D721Med (cell line): ENCODE measurements at regions not wholly inside any gene's neighbourhood (a gene's known extent, or its start where the extent isn't known, plus 50 kb on each side); places are given as distances from the start of the nearest gene placed in this dataset.

ENCODE experiments used
- DNase-seq: peaks from one replicate; pipeline ENCODE4 v3.0.0; 2011; ENCODE audit warnings: low spot score; ENCODE audit not compliant: insufficient read length
- FAIRE-seq: peaks from 2 replicates; lab custom pipeline; 2011; peaks lifted over from hg19 to GRCh38; lab: Jason Lieb, UNC
- CTCF ChIP-seq: IDR thresholded peaks from 2 replicates; pipeline ENCODE4 v1.5.1; 2012; ENCODE audit warnings: mild to moderate bottlenecking, control low read depth; ENCODE audit not compliant: insufficient read depth; ENCODE audit errors: missing control alignments

DNA sequence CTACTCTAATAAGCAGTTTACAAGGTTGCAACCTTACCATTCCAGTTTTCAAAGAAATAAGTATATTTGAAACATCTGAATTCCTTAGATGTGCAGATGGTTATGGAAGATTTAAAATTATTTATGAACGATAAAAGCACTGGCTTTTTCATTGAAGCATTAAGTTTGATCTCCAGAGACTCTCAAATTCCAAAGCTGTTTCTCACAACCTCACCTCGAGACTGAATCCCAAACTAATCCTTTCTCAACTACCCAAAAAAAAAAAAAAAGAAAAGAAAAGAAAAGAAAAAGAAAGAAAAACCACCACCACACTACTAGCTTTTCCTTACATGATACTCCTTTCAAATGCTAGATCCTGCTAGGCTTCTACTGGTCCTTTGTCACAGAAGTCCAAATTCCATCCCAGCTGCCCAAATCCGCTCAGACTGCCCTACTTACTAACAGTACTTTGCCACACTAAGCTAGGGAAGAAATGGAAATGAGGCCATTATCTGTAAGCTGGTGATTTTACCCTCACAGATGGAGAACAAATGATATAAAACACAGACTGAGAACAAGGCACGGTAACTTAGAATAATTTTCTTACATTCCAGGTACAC lies 100.6 kb upstream of the CDK1 start:
- FAIRE-seq: peak; percentile 32
- TF ChIP-seq CTCF: no peak
- DNase-seq: no peak

DNA sequence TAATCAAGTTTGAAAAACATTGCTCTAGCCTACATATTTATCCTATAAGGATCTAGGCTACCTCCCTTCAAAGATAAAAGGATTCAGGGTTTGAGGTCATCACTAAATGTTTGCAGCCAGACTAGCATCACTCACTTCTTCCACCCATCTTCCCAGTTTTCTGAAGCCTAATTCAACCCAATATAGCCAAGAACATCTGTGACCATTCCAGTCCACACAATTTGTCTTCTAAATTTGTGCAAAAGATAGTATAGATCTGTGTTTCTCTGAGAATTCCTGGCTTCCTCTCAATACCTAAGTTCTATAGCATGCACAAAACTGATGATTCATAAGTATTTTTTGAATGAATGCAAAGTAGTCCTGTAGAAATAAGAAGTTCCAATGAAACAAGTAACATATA lies 103.0 kb upstream of the CDK1 start:
- TF ChIP-seq CTCF: no peak

GRCh38 chr10:60669501-60669900 lies 108.8 kb upstream of the CDK1 start:
- DNase-seq: no peak
- TF ChIP-seq CTCF: no peak
- FAIRE-seq: no peak

More for the DNA sequence above, 103.0 kb upstream of the CDK1 start:
- no peak for DNase-seq
- FAIRE-seq: no peak

- TF ChIP-seq CTCF: no peak
- no peak for DNase-seq
- no peak for FAIRE-seq
Observed at GRCh38 chr10:60666221-60666620, 112.1 kb upstream of the CDK1 start.

- TF ChIP-seq CTCF: no peak
- DNase-seq: no peak
- FAIRE-seq: no peak
Observed at GRCh38 chr10:60664859-60665258, 113.4 kb upstream of the CDK1 start.

- FAIRE-seq: no peak
- no peak for DNase-seq
- no peak for TF ChIP-seq CTCF
Observed at GRCh38 chr10:60663850-60664249, 114.4 kb upstream of the CDK1 start.

DNA sequence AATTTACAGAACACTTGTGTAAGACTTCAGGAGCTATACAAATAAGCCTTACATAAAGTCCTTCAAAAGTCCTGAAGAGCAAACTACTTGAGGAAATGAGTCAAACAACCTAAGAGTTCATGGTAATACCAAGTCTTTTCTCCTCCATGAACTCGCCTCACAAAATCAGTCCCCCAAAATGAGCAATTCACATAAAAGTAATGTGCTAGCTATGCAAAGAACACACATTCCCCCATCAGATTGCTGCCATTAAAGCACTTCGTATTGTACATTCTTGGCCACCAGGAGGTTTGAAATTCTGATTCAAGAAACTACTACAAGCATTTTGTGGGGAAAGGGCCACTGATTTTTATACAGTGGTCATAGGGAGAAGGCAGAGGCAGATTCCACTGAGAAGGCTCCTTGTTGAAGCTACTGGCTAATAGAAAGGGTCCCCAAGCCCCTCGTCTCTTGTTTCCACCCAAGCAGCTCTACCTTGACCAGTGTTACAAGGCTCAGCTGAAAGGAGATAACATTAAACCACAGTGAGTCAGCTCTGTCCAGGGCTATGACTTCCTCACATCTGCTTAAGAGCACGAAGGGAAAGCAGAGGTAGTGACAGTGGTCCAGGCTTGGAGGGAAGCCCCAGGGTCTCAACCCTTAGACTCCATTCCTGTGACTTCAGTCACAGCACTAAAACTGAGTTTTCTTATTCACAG lies 115.2 kb upstream of the CDK1 start:
- FAIRE-seq: no peak
- TF ChIP-seq CTCF: no peak
- no peak for DNase-seq
